Transverse colon (tissue), 4 donors: ENCODE measurements at regions not wholly inside any gene's neighbourhood (a gene's known extent, or its start where the extent isn't known, plus 50 kb on each side); places are given as distances from the start of the nearest gene placed in this dataset.
A peak's percentile ranks its signal among the peaks of the same experiment; 100 is the strongest.

Experiments used
- DNase-seq: peaks from one replicate; pipeline ENCODE4 v3.0.0-alpha.2; 2019
- H3K27ac ChIP-seq, 4 donors: fragments of 200-600 bp; sonication (generic); 2 replicates each; pipeline ENCODE4 v1.5.1; 2016 to 2018; ENCODE audit warnings: inconsistent platforms in 4 of 4
- H3K27me3 ChIP-seq: fragments of 200-600 bp; sonication (generic); 2 replicates; pipeline ENCODE4 v1.5.1; 2017; ENCODE audit warnings: inconsistent platforms
- H3K36me3 ChIP-seq, 4 donors: fragments of 200-600 bp; sonication (generic); 2 replicates each; pipeline ENCODE4 v1.5.1; 2017 to 2019; ENCODE audit warnings: inconsistent platforms in 4 of 4
- H3K4me1 ChIP-seq, 4 donors: fragments of 200-600 bp; sonication (generic); 2 replicates each; pipeline ENCODE4 v1.5.1; 2017 to 2020; ENCODE audit warnings: inconsistent platforms in 4 of 4
- H3K4me3 ChIP-seq, 4 donors: fragments of 200-600 bp; sonication (generic); 1 replicate in 1 of 4; 2 replicates in 3 of 4; pipeline versions ENCODE4 v1.5.1 to v1.6.1; 2017 to 2019; ENCODE audit warnings: inconsistent platforms in 4 of 4
- H3K9me3 ChIP-seq, 2 donors: fragments of 200-600 bp; sonication (generic); 2 replicates each; pipeline ENCODE4 v1.5.1; 2017 to 2019; ENCODE audit warnings: inconsistent platforms in 2 of 2
- CTCF ChIP-seq, 5 experiments: fragments of 200-600 bp in 3 of 5; fragments of 450-650 bp in 2 of 5; sonication (generic) in 3 of 5; IDR thresholded peaks; 1 replicate in 2 of 5; 2 replicates in 3 of 5; pipeline ENCODE4 v1.5.1; 2016 to 2017; ENCODE audit warnings: antibody characterized with exemption in 5 of 5, inconsistent platforms in 3 of 5, mild to moderate bottlenecking in 2 of 5, moderate library complexity in 1 of 5
- EP300 ChIP-seq: sonication (generic); formaldehyde crosslinking; IDR thresholded peaks from one replicate; pipeline ENCODE4 v1.6.1; 2017; ENCODE audit warnings: antibody characterized with exemption, low read depth
- POLR2A ChIP-seq: fragments of 450-650 bp; IDR thresholded peaks from one replicate; pipeline ENCODE4 v1.6.1; 2016; ENCODE audit warnings: antibody characterized with exemption, mild to moderate bottlenecking, moderate library complexity
- POLR2AphosphoS5 ChIP-seq, 3 donors: sonication (generic); formaldehyde crosslinking; IDR thresholded peaks; one replicate each; pipeline ENCODE4 v1.6.1; 2016; ENCODE audit warnings: antibody characterized with exemption in 3 of 3
- WGBS, 2 donors: methylation state at CpG; one replicate each; pipeline ENCODE4 v1.1.5; 2018; ENCODE audit warnings: low coverage in 1 of 2; 5-methylcytosine and 5-hydroxymethylcytosine counted together
- in situ Hi-C, 4 donors: fragments of 200-750 bp; cut with MboI; loops; one replicate each; pipeline versions ENCODE4 v1.15.0 to v1.15.1; 2017; ENCODE audit warnings: low sequenced_read_pairs in 3 of 4, low pct_ligation_motif_present in 1 of 4, low pct_unique_long_range_greater_than_20kb in 1 of 4
- intact Hi-C: fragments of 100-400 bp; cut with DNase I; formaldehyde crosslinking; loops from one replicate; pipeline ENCODE4 v1.15.1; 2023; ENCODE audit warnings: low total_unique reads

- intact Hi-C loops (no loop called here), in situ Hi-C loops (no loop called here)
- Histone ChIP-seq H3K27me3 (no peaks in the 10 kb centered on the region), H3K27ac (peak overlapping the region; percentile 42 to 66 (median 61)), H3K4me3 (peak overlapping the region in 1 of 4 donors; percentile 1), H3K4me1 (peaks cover 0 to 10% (median 0%) of the 10 kb centered on the region in 4 donors), H3K36me3 (no peaks in the 10 kb centered on the region), H3K9me3 (no peaks in the 10 kb centered on the region)
- 52 to 62% methylated on average over 15 to 31 of the region's 31 CpGs for WGBS, 2 donors
- TF ChIP-seq EP300 (no peak), POLR2AphosphoS5 (IDR thresholded peaks at IDR 0.05) (peak in 2 of 3 donors; percentile 9 to 57)
- DNase-seq, result peak; percentile 43
Measured at GRCh38 chr15:95169541-95170459, 938.4 kb downstream of the MCTP2 start.

- H3K27me3 ChIP-seq, result no peaks in the 10 kb centered on the region
- H3K4me1 ChIP-seq, result peaks cover 0 to 10% (median 0%) of the 10 kb centered on the region in 4 donors
- intact Hi-C loops, result no loop called here
- H3K27ac ChIP-seq, result peak overlapping the region; percentile 42 to 66 (median 61)
- no peak overlapping the region for H3K4me3 ChIP-seq
- DNase-seq, result no peak
- no peaks in the 10 kb centered on the region for H3K36me3 ChIP-seq
- H3K9me3 ChIP-seq, result no peaks in the 10 kb centered on the region
- TF ChIP-seq CTCF (IDR thresholded peaks at IDR 0.05), result no peak
- in situ Hi-C loops, result no loop called here
- WGBS, 2 donors, result 43 to 46% methylated on average over 2 to 6 of the region's 6 CpGs
Measured at GRCh38 chr15:95170561-95171380, 939.4 kb downstream of the MCTP2 start.

GRCh38 chr15:95171564-95171963, 940.2 kb downstream of the MCTP2 start:
- in situ Hi-C loops (no loop called here), intact Hi-C loops (no loop called here)
- no peak for TF ChIP-seq EP300
- TF ChIP-seq POLR2A, result no peak
- TF ChIP-seq POLR2AphosphoS5 (IDR thresholded peaks at IDR 0.05), result no peak
- no peak for TF ChIP-seq CTCF (IDR thresholded peaks at IDR 0.05)
- H3K9me3 ChIP-seq, result no peaks in the 10 kb centered on the region
- no peaks in the 10 kb centered on the region for H3K36me3 ChIP-seq
- no peaks in the 10 kb centered on the region for H3K27me3 ChIP-seq
- no peak for DNase-seq
- WGBS, 2 donors, result 86 to 87% methylated on average over 3 of the region's 3 CpGs
- no peak overlapping the region for H3K27ac ChIP-seq
- H3K4me3 ChIP-seq, result no peak overlapping the region
- peaks cover 0 to 10% (median 0%) of the 10 kb centered on the region in 4 donors for H3K4me1 ChIP-seq

GRCh38 chr15:95174301-95175259, 943.2 kb downstream of the MCTP2 start:
- in situ Hi-C loops, result no loop called here
- no peaks in the 10 kb centered on the region for H3K27me3 ChIP-seq
- peaks cover 0 to 8% (median 0%) of the 10 kb centered on the region in 4 donors for H3K4me1 ChIP-seq
- H3K36me3 ChIP-seq, result no peaks in the 10 kb centered on the region
- no peak for DNase-seq
- 43 to 63% methylated on average over 7 to 9 of the region's 9 CpGs for WGBS, 2 donors
- H3K4me3 ChIP-seq, result no peak overlapping the region
- peak overlapping the region in 3 of 4 donors; percentile 4 to 25 (median 19) for H3K27ac ChIP-seq
- peak in 1 of 3 donors; percentile 19 for TF ChIP-seq POLR2AphosphoS5 (IDR thresholded peaks at IDR 0.05)
- no peak for TF ChIP-seq EP300
- no peak for TF ChIP-seq POLR2A
- H3K9me3 ChIP-seq, result no peaks in the 10 kb centered on the region
- intact Hi-C loops, result no loop called here
